GM18517 (cell line): ENCODE measurements at regions not wholly inside any gene's neighbourhood (a gene's known extent, or its start where the extent isn't known, plus 50 kb on each side); places are given as distances from the start of the nearest gene placed in this dataset.
"Not testable (repeated sequence)": the region's sequence is repeated elsewhere in the genome, so short reads cannot be mapped to it uniquely, and the experiment has no call there.

Source experiments
- ATAC-seq: cut with Tn5 transposase; IDR thresholded peaks from one replicate; pipeline ENCODE4 v1.9.1; 2021; ENCODE audit warnings: mild to moderate bottlenecking, moderate library complexity; ENCODE audit not compliant: unreplicated experiment

- ATAC-seq = no peak
Measured at GRCh38 chr9:102514541-102514940, 480.6 kb upstream of the CYLC2 start.

- no peak for ATAC-seq
Measured at GRCh38 chr9:102507044-102507687, 488.0 kb upstream of the CYLC2 start.

- no peak for ATAC-seq
Measured at GRCh38 chr9:102506406-102506805, 488.7 kb upstream of the CYLC2 start.

GRCh38 chr9:102499468-102499867 is 495.7 kb upstream of the CYLC2 start:
- no peak for ATAC-seq

GRCh38 chr9:102497709-102498108 is 497.4 kb upstream of the CYLC2 start:
- ATAC-seq = no peak

GRCh38 chr9:102486976-102487375 is 508.2 kb upstream of the CYLC2 start:
- not testable (repeated sequence) for ATAC-seq

- no peak for ATAC-seq
Measured at GRCh38 chr9:102483651-102484050, 511.5 kb upstream of the CYLC2 start.

- no peak for ATAC-seq
Measured at GRCh38 chr9:102482776-102483175, 512.4 kb upstream of the CYLC2 start.

- no peak for ATAC-seq
Measured at GRCh38 chr9:102479191-102479590, 515.9 kb upstream of the CYLC2 start.

GRCh38 chr9:102474357-102474756 is 520.8 kb upstream of the CYLC2 start:
- no peak for ATAC-seq

GRCh38 chr9:102469430-102469829 is 525.7 kb upstream of the CYLC2 start:
- not testable (repeated sequence) for ATAC-seq

GRCh38 chr9:102461156-102461819 is 533.8 kb upstream of the CYLC2 start:
- ATAC-seq = no peak

- no peak for ATAC-seq
Measured at GRCh38 chr9:102459828-102460227, 535.3 kb upstream of the CYLC2 start.

GRCh38 chr9:102456562-102456961 is 538.6 kb upstream of the CYLC2 start:
- ATAC-seq = no peak

GRCh38 chr9:102445906-102446305 is 549.2 kb upstream of the CYLC2 start:
- no peak for ATAC-seq

- ATAC-seq = no peak
Measured at GRCh38 chr9:102445181-102445747, 549.9 kb upstream of the CYLC2 start.

- no peak for ATAC-seq
Measured at GRCh38 chr9:102439583-102439982, 555.5 kb upstream of the CYLC2 start.

- ATAC-seq = not testable (repeated sequence)
Measured at GRCh38 chr9:102436599-102436998, 558.5 kb upstream of the CYLC2 start.

GRCh38 chr9:102435427-102435826 is 559.7 kb upstream of the CYLC2 start:
- no peak for ATAC-seq

- ATAC-seq = no peak
Measured at GRCh38 chr9:102434545-102434944, 560.6 kb upstream of the CYLC2 start.

- ATAC-seq = no peak
Measured at GRCh38 chr9:102428305-102428704, 566.8 kb upstream of the CYLC2 start.

GRCh38 chr9:102416251-102416650 is 578.9 kb upstream of the CYLC2 start:
- not testable (repeated sequence) for ATAC-seq
